CD4-positive, alpha-beta T cell treated with Interleukin-21 for 1 hour (primary cell): ENCODE measurements at regions not wholly inside any gene's neighbourhood (a gene's known extent, or its start where the extent isn't known, plus 50 kb on each side); places are given as distances from the start of the nearest gene placed in this dataset.

ENCODE experiments used
- DNase-seq: peaks from one replicate; pipeline ENCODE4 v3.0.0-alpha.2; 2020

GRCh38 chr9:82673919-82674318, 389.0 kb downstream of the RASEF start:
- DNase-seq = no peak

GRCh38 chr9:82675102-82675501, 387.8 kb downstream of the RASEF start:
- no peak for DNase-seq

- DNase-seq = no peak
Observed at GRCh38 chr9:82675605-82676004, 387.3 kb downstream of the RASEF start.

GRCh38 chr9:82677086-82677485, 385.9 kb downstream of the RASEF start:
- DNase-seq = no peak

GRCh38 chr9:82679472-82679871, 383.5 kb downstream of the RASEF start:
- DNase-seq = no peak

- DNase-seq = no peak
Observed at GRCh38 chr9:82680179-82680935, 382.6 kb downstream of the RASEF start.

- DNase-seq = no peak
Observed at GRCh38 chr9:82681809-82682208, 381.1 kb downstream of the RASEF start.

- DNase-seq = no peak
Observed at GRCh38 chr9:82682431-82682830, 380.5 kb downstream of the RASEF start.

GRCh38 chr9:82695704-82696103, 367.2 kb downstream of the RASEF start:
- DNase-seq = no peak

GRCh38 chr9:82706786-82707185, 356.2 kb downstream of the RASEF start:
- DNase-seq = no peak

- no peak for DNase-seq
Observed at GRCh38 chr9:82716821-82717220, 346.1 kb downstream of the RASEF start.

GRCh38 chr9:82720515-82720914, 342.4 kb downstream of the RASEF start:
- DNase-seq = no peak

GRCh38 chr9:82721593-82721992, 341.3 kb downstream of the RASEF start:
- DNase-seq = no peak

GRCh38 chr9:82722051-82722450, 340.9 kb downstream of the RASEF start:
- DNase-seq = no peak

- DNase-seq = no peak
Observed at GRCh38 chr9:82722561-82722960, 340.4 kb downstream of the RASEF start.

- DNase-seq = no peak
Observed at GRCh38 chr9:82726424-82727276, 336.3 kb downstream of the RASEF start.

GRCh38 chr9:82729141-82729540, 333.8 kb downstream of the RASEF start:
- no peak for DNase-seq

- no peak for DNase-seq
Observed at GRCh38 chr9:82729991-82730589, 332.9 kb downstream of the RASEF start.

- DNase-seq = no peak
Observed at GRCh38 chr9:82732928-82733327, 330.0 kb downstream of the RASEF start.

- DNase-seq = no peak
Observed at GRCh38 chr9:82736126-82736525, 326.8 kb downstream of the RASEF start.

GRCh38 chr9:82736701-82737100, 326.2 kb downstream of the RASEF start:
- no peak for DNase-seq

GRCh38 chr9:82745919-82746318, 317.0 kb downstream of the RASEF start:
- no peak for DNase-seq

- no peak for DNase-seq
Observed at GRCh38 chr9:82750411-82750913, 312.5 kb downstream of the RASEF start.

- DNase-seq = no peak
Observed at GRCh38 chr9:82757924-82758323, 305.0 kb downstream of the RASEF start.
